ENCODE measurements at regions not wholly inside any gene's neighbourhood (a gene's known extent, or its start where the extent isn't known, plus 50 kb on each side); places are given as distances from the start of the nearest gene placed in this dataset.
"Not testable (repeated sequence)": the region's sequence is repeated elsewhere in the genome, so short reads cannot be mapped to it uniquely, and the experiment has no call there.

- DNase-seq, result no peak
Observed at GRCh38 chr9:81427870-81428269, 261.5 kb downstream of the TLE1 start.

- DNase-seq, result no peak
Observed at GRCh38 chr9:81424431-81424830, 264.9 kb downstream of the TLE1 start.

GRCh38 chr9:81423589-81424326, 265.6 kb downstream of the TLE1 start:
- DNase-seq, result no peak

GRCh38 chr9:81421090-81421489, 268.3 kb downstream of the TLE1 start:
- DNase-seq, result not testable (repeated sequence)

GRCh38 chr9:81420024-81420423, 269.3 kb downstream of the TLE1 start:
- DNase-seq, result no peak

GRCh38 chr9:81417941-81418340, 271.4 kb downstream of the TLE1 start:
- DNase-seq, result no peak

GRCh38 chr9:81417299-81417675, 272.1 kb downstream of the TLE1 start:
- no peak for DNase-seq

- DNase-seq, result no peak
Observed at GRCh38 chr9:81416476-81417298, 272.7 kb downstream of the TLE1 start.

GRCh38 chr9:81414836-81415235, 274.5 kb downstream of the TLE1 start:
- no peak for DNase-seq

GRCh38 chr9:81411961-81412360, 277.4 kb downstream of the TLE1 start:
- no peak for DNase-seq

GRCh38 chr9:81410201-81410600, 279.1 kb downstream of the TLE1 start:
- no peak for DNase-seq

GRCh38 chr9:81408951-81409350, 280.4 kb downstream of the TLE1 start:
- DNase-seq, result no peak

- DNase-seq, result no peak
Observed at GRCh38 chr9:81404931-81405598, 284.3 kb downstream of the TLE1 start.

GRCh38 chr9:81397481-81398381, 291.6 kb downstream of the TLE1 start:
- no peak for DNase-seq

- DNase-seq, result no peak
Observed at GRCh38 chr9:81396528-81396927, 292.8 kb downstream of the TLE1 start.

- no peak for DNase-seq
Observed at GRCh38 chr9:81395676-81396054, 293.7 kb downstream of the TLE1 start.

GRCh38 chr9:81394881-81395675, 294.3 kb downstream of the TLE1 start:
- no peak for DNase-seq

- no peak for DNase-seq
Observed at GRCh38 chr9:81393985-81394811, 295.1 kb downstream of the TLE1 start.

GRCh38 chr9:81391457-81391825, 297.9 kb downstream of the TLE1 start:
- DNase-seq, result no peak

- no peak for DNase-seq
Observed at GRCh38 chr9:81390792-81391456, 298.4 kb downstream of the TLE1 start.
